Large intestine (tissue), 3 donors: ENCODE measurements at regions not wholly inside any gene's neighbourhood (a gene's known extent, or its start where the extent isn't known, plus 50 kb on each side); places are given as distances from the start of the nearest gene placed in this dataset.

Source experiments
- DNase-seq, 2 donors: peaks; one replicate each; pipeline versions ENCODE4 v3.0.0 to v3.0.0-alpha.2; 2013
- H3K27ac ChIP-seq: one replicate; pipeline ENCODE4 v1.5.1; 2013; ENCODE audit warnings: low read length
- H3K27me3 ChIP-seq: 2 replicates; pipeline ENCODE4 v1.6.1; 2013; ENCODE audit warnings: low read length; ENCODE audit not compliant: control insufficient read depth, insufficient read depth
- H3K36me3 ChIP-seq: 2 replicates; pipeline ENCODE4 v1.6.1; 2013; ENCODE audit warnings: low read length; ENCODE audit not compliant: control insufficient read depth, insufficient read depth
- H3K4me1 ChIP-seq: one replicate; pipeline ENCODE4 v1.6.1; 2013; ENCODE audit warnings: low read length; ENCODE audit not compliant: control insufficient read depth, insufficient read depth
- H3K4me3 ChIP-seq: one replicate; pipeline ENCODE4 v1.5.1; 2013; ENCODE audit warnings: low read length
- H3K9me3 ChIP-seq: one replicate; pipeline ENCODE4 v1.6.1; 2013; ENCODE audit warnings: mild to moderate bottlenecking, low read depth, low read length, moderate library complexity; ENCODE audit not compliant: control insufficient read depth
- WGBS: methylation state at CpG from one replicate; pipeline ENCODE4 v1.1.5; 2013; ENCODE audit warnings: low lambda C conversion rate; ENCODE audit not compliant: insufficient coverage; 5-methylcytosine and 5-hydroxymethylcytosine counted together

- WGBS, result 33% methylated on average over 1 of the region's 2 CpGs
- no peak for DNase-seq
Observed at GRCh38 chr12:81930037-81930436, 170.9 kb upstream of the PPFIA2 start.

GRCh38 chr12:81896771-81897170 lies 137.6 kb upstream of the PPFIA2 start:
- H3K4me1 ChIP-seq, result no peaks in the 10 kb centered on the region
- H3K9me3 ChIP-seq, result peaks cover 4% of the 10 kb centered on the region
- no peak overlapping the region for H3K4me3 ChIP-seq
- no peak overlapping the region for H3K27ac ChIP-seq
- no peaks in the 10 kb centered on the region for H3K27me3 ChIP-seq
- WGBS, result no CpG with 5 or more reads among the region's 9 CpGs
- no peak for DNase-seq
- H3K36me3 ChIP-seq, result no peaks in the 10 kb centered on the region

More at GRCh38 chr12:81930037-81930436, 170.9 kb upstream of the PPFIA2 start:
- H3K27ac ChIP-seq, result no peak overlapping the region
- H3K4me1 ChIP-seq, result no peaks in the 10 kb centered on the region
- no peaks in the 10 kb centered on the region for H3K36me3 ChIP-seq
- H3K4me3 ChIP-seq, result no peak overlapping the region
- no peaks in the 10 kb centered on the region for H3K9me3 ChIP-seq
- H3K27me3 ChIP-seq, result no peaks in the 10 kb centered on the region

DNA sequence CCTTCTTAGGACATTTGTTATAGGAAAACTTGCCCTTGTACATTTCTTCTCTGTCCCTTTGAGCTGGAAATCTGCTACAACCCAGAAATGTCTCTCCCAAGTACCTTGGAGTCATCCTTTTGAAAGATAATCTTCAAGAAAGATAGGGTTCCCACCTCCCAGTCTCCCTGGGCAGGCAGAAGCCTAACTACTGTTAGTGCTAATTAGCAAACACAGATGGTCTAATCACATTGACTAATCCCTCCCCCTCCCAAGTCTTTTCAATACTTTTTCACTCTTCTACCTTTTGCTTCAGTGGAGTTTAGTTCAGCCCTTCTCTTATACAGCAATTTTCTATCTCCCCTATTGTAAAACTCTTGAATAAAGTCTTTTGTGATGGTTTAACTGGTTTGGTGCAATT lies 129.8 kb upstream of the PPFIA2 start:
- Histone ChIP-seq H3K27ac (no peak overlapping the region), H3K36me3 (no peaks in the 10 kb centered on the region), H3K4me1 (no peaks in the 10 kb centered on the region), H3K9me3 (no peaks in the 10 kb centered on the region), H3K27me3 (no peaks in the 10 kb centered on the region), H3K4me3 (no peak overlapping the region)
- no peak for DNase-seq

DNA sequence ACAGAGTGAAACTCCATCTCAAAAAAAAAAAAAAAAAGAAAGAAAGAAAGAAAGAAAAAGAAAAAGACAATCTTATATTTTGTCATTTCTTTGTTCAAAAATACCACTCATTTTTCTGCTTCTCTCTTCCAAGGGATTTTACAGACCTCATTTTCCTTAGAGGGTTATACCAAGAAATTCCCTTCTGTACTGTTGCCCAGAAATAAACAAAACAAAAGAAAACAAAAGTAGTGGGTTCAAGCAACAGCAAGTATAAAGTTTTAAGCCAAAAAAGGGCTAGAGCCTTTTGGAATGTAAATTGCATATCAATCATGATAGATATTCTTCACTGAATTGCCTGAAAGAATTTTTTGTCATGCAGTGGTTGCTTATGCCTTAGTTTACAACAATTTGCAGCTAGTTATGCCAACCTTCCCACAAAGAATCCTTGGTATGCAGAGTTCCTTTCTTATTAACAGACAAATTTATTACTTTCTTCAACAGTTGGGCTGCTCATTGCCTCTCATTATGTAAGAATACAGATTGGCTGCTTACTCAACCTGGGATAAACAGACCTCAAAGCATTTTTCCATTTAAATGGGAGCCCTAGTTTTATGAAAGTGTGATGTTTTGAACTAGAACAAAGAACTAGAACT lies 129.1 kb upstream of the PPFIA2 start:
- no peak for DNase-seq
- no peaks in the 10 kb centered on the region for H3K4me1 ChIP-seq
- H3K9me3 ChIP-seq, result no peaks in the 10 kb centered on the region
- no peak overlapping the region for H3K4me3 ChIP-seq
- no peaks in the 10 kb centered on the region for H3K36me3 ChIP-seq
- H3K27me3 ChIP-seq, result no peaks in the 10 kb centered on the region
- H3K27ac ChIP-seq, result no peak overlapping the region

DNA sequence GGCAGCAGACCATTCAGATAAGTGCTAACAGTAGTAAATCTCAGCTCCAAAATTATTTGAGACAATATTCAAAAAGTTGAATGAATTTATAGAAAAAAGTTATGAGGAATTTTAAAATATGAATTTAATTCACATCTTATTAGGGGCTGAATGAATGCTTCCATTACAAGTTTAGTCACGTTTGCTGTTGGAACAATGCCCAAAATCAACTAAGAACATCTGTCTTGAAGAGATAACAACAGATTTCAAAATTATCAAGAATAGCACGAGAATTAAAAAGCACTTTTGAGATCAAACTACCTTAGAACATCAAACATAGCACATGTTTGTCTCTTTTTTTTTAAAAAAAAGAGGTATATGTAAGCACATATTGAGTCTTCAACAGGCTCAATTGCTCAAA lies 115.4 kb upstream of the PPFIA2 start:
- Histone ChIP-seq H3K36me3 (no peaks in the 10 kb centered on the region), H3K27ac (no peak overlapping the region), H3K4me3 (no peak overlapping the region), H3K27me3 (no peaks in the 10 kb centered on the region), H3K4me1 (no peaks in the 10 kb centered on the region), H3K9me3 (no peaks in the 10 kb centered on the region)
- WGBS, result 71% methylated on average over 1 of the region's 2 CpGs
- DNase-seq, result no peak

GRCh38 chr12:81874166-81874565 lies 115.0 kb upstream of the PPFIA2 start:
- WGBS, result 60% methylated on average over 1 of the region's 4 CpGs
- Histone ChIP-seq H3K4me1 (no peaks in the 10 kb centered on the region), H3K27ac (no peak overlapping the region), H3K36me3 (no peaks in the 10 kb centered on the region), H3K4me3 (no peak overlapping the region), H3K9me3 (no peaks in the 10 kb centered on the region), H3K27me3 (no peaks in the 10 kb centered on the region)
- no peak for DNase-seq

GRCh38 chr12:81872400-81872799 lies 113.2 kb upstream of the PPFIA2 start:
- Histone ChIP-seq H3K4me1 (no peaks in the 10 kb centered on the region), H3K27me3 (no peaks in the 10 kb centered on the region), H3K4me3 (no peak overlapping the region), H3K36me3 (no peaks in the 10 kb centered on the region), H3K9me3 (no peaks in the 10 kb centered on the region), H3K27ac (no peak overlapping the region)
- no peak for DNase-seq
- no CpG with 5 or more reads among the region's 1 CpG for WGBS

GRCh38 chr12:81866081-81866480 lies 106.9 kb upstream of the PPFIA2 start:
- Histone ChIP-seq H3K4me3 (no peak overlapping the region), H3K9me3 (no peaks in the 10 kb centered on the region), H3K27me3 (no peaks in the 10 kb centered on the region), H3K36me3 (no peaks in the 10 kb centered on the region), H3K4me1 (no peaks in the 10 kb centered on the region), H3K27ac (no peak overlapping the region)
- no CpG with 5 or more reads among the region's 1 CpG for WGBS
- no peak for DNase-seq

GRCh38 chr12:81863406-81863805 lies 104.3 kb upstream of the PPFIA2 start:
- 20% methylated on average over 1 of the region's 1 CpG for WGBS
- Histone ChIP-seq H3K27ac (no peak overlapping the region), H3K9me3 (no peaks in the 10 kb centered on the region), H3K27me3 (no peaks in the 10 kb centered on the region), H3K4me3 (no peak overlapping the region), H3K36me3 (no peaks in the 10 kb centered on the region), H3K4me1 (no peaks in the 10 kb centered on the region)
- DNase-seq, result no peak

DNA sequence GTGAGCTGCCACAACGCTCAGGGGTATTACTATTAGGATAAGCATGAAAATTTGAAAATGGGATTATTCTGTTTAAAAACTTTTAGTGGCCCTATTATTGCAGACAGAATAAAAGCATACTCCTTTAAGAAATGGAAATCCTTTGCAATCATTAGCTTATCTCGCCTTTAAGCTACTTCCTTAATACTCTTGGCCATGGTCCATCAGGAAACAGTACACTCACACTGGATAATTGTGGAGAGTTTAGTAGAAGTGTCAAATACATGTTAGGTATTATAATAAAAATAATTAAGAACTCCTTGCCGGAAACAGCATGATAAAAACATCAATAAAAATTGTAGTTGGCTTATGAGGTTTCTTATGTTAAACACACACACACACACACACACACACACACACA lies 100.4 kb upstream of the PPFIA2 start:
- no peaks in the 10 kb centered on the region for H3K36me3 ChIP-seq
- H3K4me1 ChIP-seq, result no peaks in the 10 kb centered on the region
- H3K4me3 ChIP-seq, result no peak overlapping the region
- no peaks in the 10 kb centered on the region for H3K9me3 ChIP-seq
- no peaks in the 10 kb centered on the region for H3K27me3 ChIP-seq
- WGBS, result no CpG with 5 or more reads among the region's 3 CpGs
- H3K27ac ChIP-seq, result no peak overlapping the region
- DNase-seq, result peak; percentile 16 to 35

GRCh38 chr12:81843599-81843998 lies 84.4 kb upstream of the PPFIA2 start:
- Histone ChIP-seq H3K27me3 (no peaks in the 10 kb centered on the region), H3K4me1 (no peaks in the 10 kb centered on the region), H3K27ac (no peak overlapping the region), H3K36me3 (no peaks in the 10 kb centered on the region), H3K9me3 (no peaks in the 10 kb centered on the region), H3K4me3 (no peak overlapping the region)
- DNase-seq, result no peak
